ENCODE measurements at regions not wholly inside any gene's neighbourhood (a gene's known extent, or its start where the extent isn't known, plus 50 kb on each side); places are given as distances from the start of the nearest gene placed in this dataset.
"Not testable (repeated sequence)": the region's sequence is repeated elsewhere in the genome, so short reads cannot be mapped to it uniquely, and the experiment has no call there.

- no peak for DNase-seq (ENCODE audit: insufficient read length, low spot score)
- TF ChIP-seq CTCF (IDR thresholded peaks at IDR 0.05; ENCODE audit: insufficient read depth, missing control alignments), result no peak
- no peak for FAIRE-seq
Measured at GRCh38 chr20:47847884-47848485, 62.7 kb upstream of the SULF2 start.

- DNase-seq (ENCODE audit: insufficient read length, low spot score), result not testable (repeated sequence)
Measured at GRCh38 chr20:47847220-47847619, 61.9 kb upstream of the SULF2 start.

GRCh38 chr20:47846651-47847050 is 61.4 kb upstream of the SULF2 start:
- FAIRE-seq; DNase-seq (ENCODE audit: insufficient read length, low spot score): not testable (repeated sequence)

More at GRCh38 chr20:47847220-47847619, 61.9 kb upstream of the SULF2 start:
- not testable (repeated sequence) for FAIRE-seq

GRCh38 chr20:47845382-47845977 is 60.2 kb upstream of the SULF2 start:
- not testable (repeated sequence) for FAIRE-seq; DNase-seq (ENCODE audit: insufficient read length, low spot score)

GRCh38 chr20:47844568-47844906 is 59.3 kb upstream of the SULF2 start:
- not testable (repeated sequence) for FAIRE-seq; DNase-seq (ENCODE audit: insufficient read length, low spot score)

- DNase-seq (ENCODE audit: insufficient read length, low spot score) (no peak), FAIRE-seq (no peak)
- TF ChIP-seq CTCF (IDR thresholded peaks at IDR 0.05; ENCODE audit: insufficient read depth, missing control alignments), result no peak
Measured at GRCh38 chr20:47843886-47844567, 58.7 kb upstream of the SULF2 start.

GRCh38 chr20:47842950-47843349 is 57.7 kb upstream of the SULF2 start:
- not testable (repeated sequence) for DNase-seq (ENCODE audit: insufficient read length, low spot score); FAIRE-seq

- DNase-seq (ENCODE audit: insufficient read length, low spot score); FAIRE-seq: not testable (repeated sequence)
Measured at GRCh38 chr20:47842004-47842403, 56.7 kb upstream of the SULF2 start.

- not testable (repeated sequence) for FAIRE-seq; DNase-seq (ENCODE audit: insufficient read length, low spot score)
Measured at GRCh38 chr20:47836256-47836817, 51.1 kb upstream of the SULF2 start.
